ENCODE measurements at regions not wholly inside any gene's neighbourhood (a gene's known extent, or its start where the extent isn't known, plus 50 kb on each side); places are given as distances from the start of the nearest gene placed in this dataset.

DNA sequence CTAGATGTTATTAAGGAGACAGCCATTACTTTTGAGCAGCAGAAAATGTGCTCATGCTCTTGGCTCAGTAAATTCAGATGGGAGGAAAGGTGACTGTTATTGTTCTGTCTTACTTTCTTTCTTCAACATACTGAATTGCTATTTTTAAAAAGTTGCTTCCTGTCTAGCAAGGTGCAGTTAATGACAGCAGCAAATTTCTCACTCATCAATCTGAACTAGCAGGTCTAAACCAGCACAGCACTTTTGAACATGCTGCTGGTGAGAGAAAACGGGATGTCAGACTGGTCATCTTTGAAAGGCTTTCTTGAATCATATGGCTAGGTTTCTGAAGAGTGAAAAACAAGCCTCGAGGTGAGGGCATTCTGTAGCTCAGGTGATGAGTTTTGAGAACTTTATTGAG is 384.7 kb downstream of the MFSD1 start:
- DNase-seq (ENCODE audit: low read depth), result no peak
- TF ChIP-seq, protein P1, sequence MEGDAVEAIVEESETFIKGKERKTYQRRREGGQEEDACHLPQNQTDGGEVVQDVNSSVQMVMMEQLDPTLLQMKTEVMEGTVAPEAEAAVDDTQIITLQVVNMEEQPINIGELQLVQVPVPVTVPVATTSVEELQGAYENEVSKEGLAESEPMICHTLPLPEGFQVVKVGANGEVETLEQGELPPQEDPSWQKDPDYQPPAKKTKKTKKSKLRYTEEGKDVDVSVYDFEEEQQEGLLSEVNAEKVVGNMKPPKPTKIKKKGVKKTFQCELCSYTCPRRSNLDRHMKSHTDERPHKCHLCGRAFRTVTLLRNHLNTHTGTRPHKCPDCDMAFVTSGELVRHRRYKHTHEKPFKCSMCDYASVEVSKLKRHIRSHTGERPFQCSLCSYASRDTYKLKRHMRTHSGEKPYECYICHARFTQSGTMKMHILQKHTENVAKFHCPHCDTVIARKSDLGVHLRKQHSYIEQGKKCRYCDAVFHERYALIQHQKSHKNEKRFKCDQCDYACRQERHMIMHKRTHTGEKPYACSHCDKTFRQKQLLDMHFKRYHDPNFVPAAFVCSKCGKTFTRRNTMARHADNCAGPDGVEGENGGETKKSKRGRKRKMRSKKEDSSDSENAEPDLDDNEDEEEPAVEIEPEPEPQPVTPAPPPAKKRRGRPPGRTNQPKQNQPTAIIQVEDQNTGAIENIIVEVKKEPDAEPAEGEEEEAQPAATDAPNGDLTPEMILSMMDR (IDR thresholded peaks at IDR 0.05; ENCODE audit: insufficient read depth, low read depth, low read length), result no peak
- H3K4me3 ChIP-seq (ENCODE audit: low read depth, low read length), result no peak overlapping the region

DNA sequence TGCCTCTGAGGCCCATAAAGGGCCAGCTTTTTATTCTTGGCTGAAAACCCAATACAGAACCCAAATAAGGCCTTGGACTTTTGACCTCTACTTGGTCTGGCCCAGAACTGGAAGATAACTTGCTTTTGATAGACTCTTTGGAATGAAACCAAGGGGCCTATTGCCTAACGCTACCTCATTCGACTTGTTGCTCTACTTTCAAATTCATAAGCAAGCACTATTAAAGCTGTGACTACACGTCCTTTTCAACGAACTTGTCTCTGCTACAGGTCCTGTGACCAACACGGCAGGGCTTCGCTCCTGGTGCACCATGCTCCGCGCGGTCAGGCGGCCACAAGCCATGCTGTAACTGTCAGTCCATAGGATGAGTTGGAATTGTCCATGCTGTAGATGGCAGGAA is 385.4 kb downstream of the MFSD1 start:
- no peak overlapping the region for H3K4me3 ChIP-seq (ENCODE audit: low read depth, low read length)
- TF ChIP-seq, protein P1 (IDR thresholded peaks at IDR 0.05; ENCODE audit: insufficient read depth, low read depth, low read length), result no peak
- DNase-seq (ENCODE audit: low read depth), result peak; percentile 44

GRCh38 chr3:159187706-159188105 is 385.9 kb downstream of the MFSD1 start:
- DNase-seq (ENCODE audit: low read depth), result no peak
- TF ChIP-seq, protein P1 (IDR thresholded peaks at IDR 0.05; ENCODE audit: insufficient read depth, low read depth, low read length), result no peak
- H3K4me3 ChIP-seq (ENCODE audit: low read depth, low read length), result no peak overlapping the region

GRCh38 chr3:159189994-159190669 is 388.3 kb downstream of the MFSD1 start:
- no peak overlapping the region for H3K4me3 ChIP-seq (ENCODE audit: low read depth, low read length)
- peak; percentile 52 for DNase-seq (ENCODE audit: low read depth)
- TF ChIP-seq, protein P1 (IDR thresholded peaks at IDR 0.05; ENCODE audit: insufficient read depth, low read depth, low read length), result no peak

DNA sequence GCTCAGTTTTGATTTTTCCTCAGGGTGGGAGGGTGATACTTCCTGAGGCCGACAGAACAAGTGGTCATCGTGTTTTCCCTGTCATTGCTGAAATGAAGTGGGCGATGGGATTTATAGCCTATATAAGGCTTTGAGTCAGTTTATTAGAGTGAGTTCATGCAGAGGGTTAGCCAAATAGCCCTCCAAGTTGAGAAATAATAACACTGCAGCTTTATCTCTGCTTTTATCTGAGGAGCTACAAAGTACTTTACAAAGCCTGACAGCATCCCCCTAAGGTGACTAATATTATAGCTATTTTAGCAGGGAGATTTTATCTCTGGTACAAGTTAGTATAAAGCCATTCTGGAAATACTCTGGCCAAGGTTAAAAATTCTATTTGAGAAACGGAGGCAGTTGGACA is 389.6 kb downstream of the MFSD1 start:
- TF ChIP-seq, protein P1 (IDR thresholded peaks at IDR 0.05; ENCODE audit: insufficient read depth, low read depth, low read length), result no peak
- DNase-seq (ENCODE audit: low read depth), result peak; percentile 82
- H3K4me3 ChIP-seq (ENCODE audit: low read depth, low read length), result no peak overlapping the region

- TF ChIP-seq, protein P1 (IDR thresholded peaks at IDR 0.05; ENCODE audit: insufficient read depth, low read depth, low read length), result no peak
- no peak overlapping the region for H3K4me3 ChIP-seq (ENCODE audit: low read depth, low read length)
- DNase-seq (ENCODE audit: low read depth), result no peak
These were observed 394.5 kb downstream of the MFSD1 start for GRCh38 chr3:159196359-159196758.

DNA sequence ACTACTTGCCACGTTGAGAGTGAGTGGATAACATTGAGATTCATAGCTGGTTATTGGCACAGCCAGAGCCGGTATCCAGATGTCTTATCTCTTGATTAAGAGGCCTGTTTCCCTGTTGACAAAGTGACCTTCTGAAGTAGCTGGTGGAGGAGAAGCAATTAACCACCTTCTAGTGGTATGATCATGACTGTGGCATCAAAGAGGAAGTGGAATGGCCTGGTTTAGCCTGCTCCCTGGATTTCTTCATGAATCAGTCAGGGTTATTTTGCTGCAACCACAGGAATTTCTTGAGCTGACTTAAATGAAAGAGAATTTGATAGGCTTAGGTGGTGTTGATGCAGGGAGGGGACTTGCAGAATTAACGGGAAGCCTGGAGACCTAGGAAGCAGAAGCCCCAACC is 398.3 kb downstream of the MFSD1 start:
- H3K4me3 ChIP-seq (ENCODE audit: low read depth, low read length), result no peak overlapping the region
- TF ChIP-seq, protein P1 (IDR thresholded peaks at IDR 0.05; ENCODE audit: insufficient read depth, low read depth, low read length), result no peak
- peak; percentile 70 for DNase-seq (ENCODE audit: low read depth)
